Keratinocyte (primary cell): ENCODE measurements at regions not wholly inside any gene's neighbourhood (a gene's known extent, or its start where the extent isn't known, plus 50 kb on each side); places are given as distances from the start of the nearest gene placed in this dataset.
A peak's percentile ranks its signal among the peaks of the same experiment; 100 is the strongest.

Experiments
- DNase-seq: peaks from one replicate; pipeline ENCODE4 v3.0.0-alpha.2; 2011; ENCODE audit warnings: low read depth, missing footprints, low spot score
- FAIRE-seq: peaks from 2 replicates; lab custom pipeline; 2011; peaks lifted over from hg19 to GRCh38; lab: Jason Lieb, UNC
- H2AFZ ChIP-seq: 2 replicates; pipeline ENCODE4 v1.6.0; 2012; ENCODE audit warnings: low read length, control low read depth, inconsistent platforms; ENCODE audit not compliant: control insufficient read depth
- H3K27ac ChIP-seq: 2 replicates; pipeline ENCODE4 v1.5.1; 2011; ENCODE audit warnings: low read length; ENCODE audit not compliant: control insufficient read depth, insufficient read depth
- H3K27me3 ChIP-seq: 3 replicates; pipeline ENCODE4 v1.6.0; 2011; ENCODE audit warnings: low read length; ENCODE audit not compliant: control insufficient read depth, insufficient read depth; ENCODE audit errors: extremely low read depth
- H3K36me3 ChIP-seq, 2 experiments: 2 replicates in 1 of 2; 3 replicates in 1 of 2; pipeline ENCODE4 v1.5.1; 2011; ENCODE audit warnings: low read length in 2 of 2, mild to moderate bottlenecking in 1 of 2; ENCODE audit not compliant: control insufficient read depth in 2 of 2, insufficient read depth in 2 of 2; ENCODE audit errors: extremely low read depth in 1 of 2
- H3K4me1 ChIP-seq: 3 replicates; pipeline ENCODE4 v1.5.1; 2011; ENCODE audit warnings: low read length; ENCODE audit not compliant: control insufficient read depth, insufficient read depth; ENCODE audit errors: extremely low read depth
- H3K4me2 ChIP-seq: 3 replicates; pipeline ENCODE4 v1.6.0; 2011; ENCODE audit warnings: low read depth, low read length; ENCODE audit not compliant: control insufficient read depth, insufficient read depth; ENCODE audit errors: extremely low read depth
- H3K4me3 ChIP-seq, 3 experiments: fragments of 200-600 bp in 1 of 3; sonication (generic) in 1 of 3; 2 replicates in 2 of 3; 3 replicates in 1 of 3; pipeline ENCODE4 v1.5.1; 2011 to 2016; ENCODE audit warnings: low read length in 3 of 3, mild to moderate bottlenecking in 3 of 3, control low read depth in 2 of 3, inconsistent platforms in 1 of 3, low read depth in 1 of 3, mixed read lengths in 1 of 3, mixed run types in 1 of 3, moderate library complexity in 1 of 3; ENCODE audit not compliant: control insufficient read depth in 2 of 3, insufficient read depth in 2 of 3; ENCODE audit errors: extremely low read depth in 1 of 3
- H3K79me2 ChIP-seq: 2 replicates; pipeline ENCODE4 v1.6.0; 2012; ENCODE audit warnings: low read length; ENCODE audit not compliant: control insufficient read depth, insufficient read depth
- H3K9ac ChIP-seq: 3 replicates; pipeline ENCODE4 v1.6.0; 2011; ENCODE audit warnings: low read length; ENCODE audit not compliant: control insufficient read depth, insufficient read depth; ENCODE audit errors: extremely low read depth
- H3K9me1 ChIP-seq: 3 replicates; pipeline ENCODE4 v1.6.0; 2011; ENCODE audit warnings: low read length; ENCODE audit not compliant: control insufficient read depth, insufficient read depth; ENCODE audit errors: extremely low read depth
- H3K9me3 ChIP-seq: 2 replicates; pipeline ENCODE4 v1.5.1; 2012; ENCODE audit warnings: low read depth, low read length; ENCODE audit not compliant: control insufficient read depth
- H4K20me1 ChIP-seq: 3 replicates; pipeline ENCODE4 v1.6.0; 2011; ENCODE audit warnings: low read length; ENCODE audit not compliant: control insufficient read depth, insufficient read depth; ENCODE audit errors: extremely low read depth
- CTCF ChIP-seq, 3 experiments: IDR thresholded peaks in 1 of 3; conservative IDR thresholded peaks in 1 of 3; optimal IDR thresholded peaks in 1 of 3; 2 replicates in 2 of 3; 3 replicates in 1 of 3; pipeline versions ENCODE3 to v1.5.1; 2011; ENCODE audit warnings: low read length in 3 of 3, mild to moderate bottlenecking in 3 of 3, moderate library complexity in 2 of 3, control low read depth in 1 of 3, inconsistent platforms in 1 of 3; ENCODE audit not compliant: insufficient read depth in 2 of 3; ENCODE audit errors: extremely low read depth in 1 of 3
- EZH2 ChIP-seq: IDR thresholded peaks from one replicate; pipeline ENCODE4 v1.6.1; 2012; ENCODE audit warnings: inconsistent platforms, mild to moderate bottlenecking, low read length, moderate library complexity
- dilution Hi-C: fragments of 300-500 bp; cut with MboI; formaldehyde crosslinking; loops from one replicate; pipeline ENCODE4 v1.7.0; 2020; ENCODE audit warnings: low sequenced_read_pairs; ENCODE audit not compliant: extremely low pct_ligation_motif_present

- no peak for TF ChIP-seq EZH2
- TF ChIP-seq CTCF (optimal IDR thresholded peaks at IDR 0.05 in 1 of 3, IDR thresholded peaks at IDR 0.05 in 1 of 3, conservative IDR thresholded peaks at IDR 0.05 in 1 of 3; ENCODE audit: extremely low read depth in 1 of 3, insufficient read depth in 2 of 3, low read length in 3 of 3), result peak; percentile 86 to 95 (median 90)
- Histone ChIP-seq H4K20me1 (no peaks in the 10 kb centered on the region), H3K27me3 (no peaks in the 10 kb centered on the region), H3K79me2 (no peaks in the 10 kb centered on the region), H3K27ac (peak overlapping the region; percentile 90), H3K4me1 (peaks cover 36% of the 10 kb centered on the region), H3K9me3 (no peaks in the 10 kb centered on the region), H3K9me1 (no peaks in the 10 kb centered on the region), H3K4me2 (peak overlapping the region; percentile 66), H3K36me3 (peaks cover 0 to 3% of the 10 kb centered on the region in 2 experiments), H3K4me3 (no peak overlapping the region), H3K9ac (peak overlapping the region; percentile 57), H2AFZ (peak overlapping the region; percentile 50)
- DNase-seq, result peak; percentile 89
- FAIRE-seq, result peak; percentile 98
- dilution Hi-C loops, result no loop called here
These were observed 229.2 kb upstream of the CAMK1G start for GRCh38 chr1:209354111-209354839.

DNA sequence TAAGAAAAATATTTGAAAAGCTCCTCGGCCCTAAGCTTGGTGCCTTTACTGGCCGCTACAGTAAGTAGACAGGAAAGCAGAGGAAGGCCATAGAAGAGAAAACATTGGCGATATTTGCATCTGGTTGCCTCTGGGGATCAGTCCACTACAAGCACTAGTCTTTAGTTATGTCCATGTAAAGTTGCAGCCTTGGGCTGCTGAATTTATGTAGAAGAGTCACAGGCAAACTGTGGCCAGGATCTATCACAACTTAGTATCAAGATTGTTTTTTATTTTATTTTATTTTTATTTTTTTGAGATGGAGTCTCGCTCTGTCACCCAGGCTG lies 228.7 kb upstream of the CAMK1G start:
- H3K4me3 ChIP-seq, result no peak overlapping the region
- peak overlapping the region; percentile 90 for H3K27ac ChIP-seq

More for the DNA sequence above, 228.7 kb upstream of the CAMK1G start:
- no peak for TF ChIP-seq EZH2
- Histone ChIP-seq H4K20me1 (no peaks in the 10 kb centered on the region), H2AFZ (peak overlapping the region; percentile 36), H3K9me3 (no peaks in the 10 kb centered on the region), H3K27me3 (no peaks in the 10 kb centered on the region), H3K4me1 (peaks cover 36% of the 10 kb centered on the region), H3K79me2 (no peaks in the 10 kb centered on the region), H3K36me3 (peaks cover 0 to 3% of the 10 kb centered on the region in 2 experiments), H3K4me2 (peak overlapping the region; percentile 66), H3K9me1 (no peaks in the 10 kb centered on the region), H3K9ac (peak overlapping the region; percentile 57)
- FAIRE-seq (peak; percentile 52), DNase-seq (no peak)
- dilution Hi-C loops, result no loop called here
